ENCODE measurements at regions not wholly inside any gene's neighbourhood (a gene's known extent, or its start where the extent isn't known, plus 50 kb on each side); places are given as distances from the start of the nearest gene placed in this dataset.
A peak's percentile ranks its signal among the peaks of the same experiment; 100 is the strongest.

- Histone ChIP-seq H3K14ac (replicated peaks; ENCODE audit: low read depth, low read length) (no peak overlapping the region), H2AK5ac (ENCODE audit: low read depth, low read length) (no peak overlapping the region), H3K23ac (ENCODE audit: low read depth, low read length) (no peak overlapping the region), H3K27ac (ENCODE audit: insufficient read depth, low read length) (no peak overlapping the region), H2BK120ac (ENCODE audit: low read depth, low read length) (no peak overlapping the region), H2BK15ac (ENCODE audit: low read depth, low read length) (no peak overlapping the region), H3K56ac (ENCODE audit: extremely low read depth, insufficient read depth, low read length) (no peak overlapping the region), H3K4ac (ENCODE audit: low read depth, low read length) (no peak overlapping the region), H3K79me1 (ENCODE audit: low read depth in 1 of 2, low read length in 2 of 2) (no peaks in the 10 kb centered on the region), H4K20me1 (ENCODE audit: insufficient read depth, low read length) (no peaks in the 10 kb centered on the region; the same call in 1 of the 2 replicates), H3K9ac (ENCODE audit: low read depth, low read length) (no peak overlapping the region), H3K9me1 (ENCODE audit: insufficient read depth, low read length) (no peaks in the 10 kb centered on the region), H3K27me3 (ENCODE audit: control insufficient read depth, insufficient read depth, low read length) (no peaks in the 10 kb centered on the region), H3K18ac (ENCODE audit: low read depth, low read length) (no peak overlapping the region), H3K4me1 (ENCODE audit: control insufficient read depth, insufficient read depth, low read length) (peaks cover 5% of the 10 kb centered on the region; the same call in 1 of the 2 replicates), H3K4me3 (ENCODE audit: insufficient read depth, low read depth, low read length) (no peak overlapping the region), H4K8ac (ENCODE audit: low read depth in 2 of 2, low read length in 2 of 2) (no peak overlapping the region), H4K5ac (ENCODE audit: low read depth, low read length) (no peak overlapping the region), H2BK20ac (ENCODE audit: low read depth, low read length) (no peak overlapping the region), H4K91ac (ENCODE audit: insufficient read depth, low read depth, low read length) (no peak overlapping the region), H2AFZ (replicated peaks; ENCODE audit: low read length, poor library complexity) (no peak overlapping the region), H3K4me2 (ENCODE audit: low read depth, low read length) (no peak overlapping the region), H3K9me3 (ENCODE audit: control insufficient read depth, insufficient read depth, low read length) (no peaks in the 10 kb centered on the region), H3K36me3 (ENCODE audit: control insufficient read depth, insufficient read depth, low read length) (peaks cover 33% of the 10 kb centered on the region), H2AK9ac (replicated peaks; ENCODE audit: low read depth, low read length, poor library complexity) (no peak overlapping the region), H2BK5ac (ENCODE audit: low read depth, low read length, poor library complexity, severe bottlenecking) (no peak overlapping the region)
- DNase-seq, result peak; percentile 44
- ChIA-PET CTCF (no interaction called here), POLR2A (ENCODE audit: unreplicated experiment) (no interaction called here)
- BruUV-seq (replicated peaks), result no TSS peak
- dilution Hi-C loops (cut with HindIII; ENCODE audit: low sequenced_read_pairs, unreplicated experiment), result no loop called here
- no peak for TF ChIP-seq POLR2A (IDR thresholded peaks at IDR 0.05; ENCODE audit: low read depth, low read length)
- TF ChIP-seq CEBPB (IDR thresholded peaks at IDR 0.05; ENCODE audit: low read depth, low read length), result peak; percentile 44; the same call in 1 of the 2 replicates
- intact Hi-C loops (cut with micrococcal nuclease), result no loop called here
- ATAC-seq (ENCODE audit: low read depth), result peak; percentile 63
- WGBS, 2 experiments (ENCODE audit: extremely low coverage in 2 of 2, insufficient read length in 1 of 2), result no CpG with 5 or more reads among the region's 3 CpGs
- in situ Hi-C loops (cut with MboI; ENCODE audit: low sequenced_read_pairs), result no loop called here
Measured at GRCh38 chr22:25347752-25348102, 128.3 kb downstream of the CRYBB2 start.

All from IMR-90 (cell line).